ENCODE measurements at regions not wholly inside any gene's neighbourhood (a gene's known extent, or its start where the extent isn't known, plus 50 kb on each side); places are given as distances from the start of the nearest gene placed in this dataset.

- ATAC-seq = no peak
- TF ChIP-seq ARNTL (CRISPR knock-in tag; IDR thresholded peaks at IDR 0.05; ENCODE audit: borderline replicate concordance, low read depth) (no peak), SNAI2 (CRISPR knock-in tag; IDR thresholded peaks at IDR 0.05) (no peak), TCF4 (CRISPR knock-in tag; IDR thresholded peaks at IDR 0.05; ENCODE audit: borderline replicate concordance) (no peak), ZNF70 (CRISPR knock-in tag; IDR thresholded peaks at IDR 0.05) (no peak), GLIS3 (CRISPR knock-in tag; IDR thresholded peaks at IDR 0.05) (no peak), ZC3H10 (CRISPR knock-in tag; IDR thresholded peaks at IDR 0.05) (no peak), ZFP3 (CRISPR knock-in tag; IDR thresholded peaks at IDR 0.05) (no peak), ISL1 (CRISPR knock-in tag; IDR thresholded peaks at IDR 0.05) (no peak)
- TF ChIP-seq, protein P1, sequence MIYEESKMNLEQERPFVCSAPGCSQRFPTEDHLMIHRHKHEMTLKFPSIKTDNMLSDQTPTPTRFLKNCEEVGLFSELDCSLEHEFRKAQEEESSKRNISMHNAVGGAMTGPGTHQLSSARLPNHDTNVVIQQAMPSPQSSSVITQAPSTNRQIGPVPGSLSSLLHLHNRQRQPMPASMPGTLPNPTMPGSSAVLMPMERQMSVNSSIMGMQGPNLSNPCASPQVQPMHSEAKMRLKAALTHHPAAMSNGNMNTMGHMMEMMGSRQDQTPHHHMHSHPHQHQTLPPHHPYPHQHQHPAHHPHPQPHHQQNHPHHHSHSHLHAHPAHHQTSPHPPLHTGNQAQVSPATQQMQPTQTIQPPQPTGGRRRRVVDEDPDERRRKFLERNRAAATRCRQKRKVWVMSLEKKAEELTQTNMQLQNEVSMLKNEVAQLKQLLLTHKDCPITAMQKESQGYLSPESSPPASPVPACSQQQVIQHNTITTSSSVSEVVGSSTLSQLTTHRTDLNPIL (CRISPR knock-in tag; IDR thresholded peaks at IDR 0.05; ENCODE audit: low read depth) = no peak
- TF ChIP-seq, protein P2, sequence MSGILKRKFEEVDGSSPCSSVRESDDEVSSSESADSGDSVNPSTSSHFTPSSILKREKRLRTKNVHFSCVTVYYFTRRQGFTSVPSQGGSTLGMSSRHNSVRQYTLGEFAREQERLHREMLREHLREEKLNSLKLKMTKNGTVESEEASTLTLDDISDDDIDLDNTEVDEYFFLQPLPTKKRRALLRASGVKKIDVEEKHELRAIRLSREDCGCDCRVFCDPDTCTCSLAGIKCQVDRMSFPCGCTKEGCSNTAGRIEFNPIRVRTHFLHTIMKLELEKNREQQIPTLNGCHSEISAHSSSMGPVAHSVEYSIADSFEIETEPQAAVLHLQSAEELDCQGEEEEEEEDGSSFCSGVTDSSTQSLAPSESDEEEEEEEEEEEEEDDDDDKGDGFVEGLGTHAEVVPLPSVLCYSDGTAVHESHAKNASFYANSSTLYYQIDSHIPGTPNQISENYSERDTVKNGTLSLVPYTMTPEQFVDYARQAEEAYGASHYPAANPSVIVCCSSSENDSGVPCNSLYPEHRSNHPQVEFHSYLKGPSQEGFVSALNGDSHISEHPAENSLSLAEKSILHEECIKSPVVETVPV (CRISPR knock-in tag; IDR thresholded peaks at IDR 0.05) = no peak
Measured at GRCh38 chr12:115801871-115802270, 475.6 kb downstream of the MED13L start.

DNA sequence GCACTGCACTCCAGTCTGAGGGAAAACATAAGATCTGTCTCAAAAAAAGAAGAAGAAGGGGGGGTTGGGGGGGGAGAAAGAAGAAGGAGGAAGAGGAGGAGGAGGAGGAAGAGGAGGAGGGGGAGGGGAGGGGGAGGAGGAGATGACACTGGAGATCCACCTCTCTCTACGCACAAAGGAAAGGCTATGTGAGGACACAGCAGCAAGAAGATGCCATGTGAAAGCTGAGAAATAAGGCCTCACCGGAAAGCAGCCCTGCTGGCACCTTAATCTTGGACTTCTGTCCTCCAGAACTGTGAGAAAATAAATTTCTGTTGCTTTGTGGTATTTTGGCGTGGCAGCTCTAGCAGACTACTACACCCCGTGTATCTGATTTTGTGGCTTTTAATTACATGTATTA lies 477.9 kb downstream of the MED13L start:
- no peak for ATAC-seq
- no peak for TF ChIP-seq ZFP3 (CRISPR knock-in tag; IDR thresholded peaks at IDR 0.05)
- no peak for TF ChIP-seq ZNF565 (CRISPR knock-in tag; conservative IDR thresholded peaks at IDR 0.05; ENCODE audit: low read depth)

DNA sequence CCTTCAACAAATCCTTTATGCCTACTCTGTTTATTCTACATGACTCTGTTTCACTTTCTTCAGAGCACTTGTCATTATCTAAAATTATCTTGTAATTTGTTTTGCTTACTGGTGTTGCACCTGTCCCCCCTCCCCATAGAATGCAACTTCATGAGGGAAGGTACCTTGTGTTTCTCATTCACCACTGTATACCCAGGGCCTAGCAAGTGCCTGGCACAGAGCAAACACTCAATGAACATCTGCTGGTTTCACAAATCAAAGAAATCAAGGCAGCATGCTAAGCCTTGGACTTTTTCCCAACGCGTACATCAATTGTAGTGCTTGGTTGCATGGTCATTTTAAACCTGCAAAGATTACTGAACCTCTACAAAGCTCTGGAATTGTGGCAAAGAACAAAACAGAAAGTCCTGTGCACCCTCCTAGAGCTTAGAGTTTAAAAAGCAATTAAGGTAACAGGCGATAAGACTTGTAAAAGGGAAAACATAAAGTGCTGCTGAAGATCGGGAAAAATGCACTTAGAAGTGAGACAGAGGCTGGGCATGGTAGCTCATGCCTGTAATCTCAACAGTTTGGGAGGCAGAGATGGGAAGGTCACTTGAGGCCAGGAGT lies 479.1 kb downstream of the MED13L start:
- ATAC-seq = no peak
- TF ChIP-seq OSR1 (CRISPR knock-in tag; IDR thresholded peaks at IDR 0.05) (no peak), ZC3H10 (CRISPR knock-in tag; IDR thresholded peaks at IDR 0.05) (no peak), ZFP3 (CRISPR knock-in tag; IDR thresholded peaks at IDR 0.05) (no peak), TOX (CRISPR knock-in tag; IDR thresholded peaks at IDR 0.05; ENCODE audit: borderline replicate concordance) (no peak), TCF4 (CRISPR knock-in tag; IDR thresholded peaks at IDR 0.05; ENCODE audit: borderline replicate concordance) (no peak), ZFP30 (CRISPR knock-in tag; IDR thresholded peaks at IDR 0.05) (no peak), ZNF565 (CRISPR knock-in tag; conservative IDR thresholded peaks at IDR 0.05; ENCODE audit: low read depth) (no peak), PATZ1 (CRISPR knock-in tag; IDR thresholded peaks at IDR 0.05; ENCODE audit: borderline replicate concordance) (no peak), GLIS3 (CRISPR knock-in tag; IDR thresholded peaks at IDR 0.05) (no peak)
- TF ChIP-seq, protein P2 (CRISPR knock-in tag; IDR thresholded peaks at IDR 0.05) = no peak

- ATAC-seq = no peak
- TF ChIP-seq ZNF8 (CRISPR knock-in tag; IDR thresholded peaks at IDR 0.05) (no peak), ISL1 (CRISPR knock-in tag; IDR thresholded peaks at IDR 0.05) (no peak), ARNTL (CRISPR knock-in tag; IDR thresholded peaks at IDR 0.05; ENCODE audit: borderline replicate concordance, low read depth) (no peak), RARB (CRISPR knock-in tag; IDR thresholded peaks at IDR 0.05) (no peak), ZNF565 (CRISPR knock-in tag; conservative IDR thresholded peaks at IDR 0.05; ENCODE audit: low read depth) (no peak), ZC3H10 (CRISPR knock-in tag; IDR thresholded peaks at IDR 0.05) (no peak), GLIS3 (CRISPR knock-in tag; IDR thresholded peaks at IDR 0.05) (no peak), OSR1 (CRISPR knock-in tag; IDR thresholded peaks at IDR 0.05) (no peak), PPARA (CRISPR knock-in tag; IDR thresholded peaks at IDR 0.05; ENCODE audit: borderline replicate concordance) (no peak), BACH2 (CRISPR knock-in tag; IDR thresholded peaks at IDR 0.05; ENCODE audit: borderline replicate concordance) (no peak), ESRRG (CRISPR knock-in tag; IDR thresholded peaks at IDR 0.05) (no peak), TCF4 (CRISPR knock-in tag; IDR thresholded peaks at IDR 0.05; ENCODE audit: borderline replicate concordance) (no peak), POU6F1 (CRISPR knock-in tag; IDR thresholded peaks at IDR 0.05; ENCODE audit: borderline replicate concordance, low read depth) (no peak), ZFP3 (CRISPR knock-in tag; IDR thresholded peaks at IDR 0.05) (no peak)
Measured at GRCh38 chr12:115794659-115795081, 482.8 kb downstream of the MED13L start.
